Nephron (organoid): ENCODE measurements at regions not wholly inside any gene's neighbourhood (a gene's known extent, or its start where the extent isn't known, plus 50 kb on each side); places are given as distances from the start of the nearest gene placed in this dataset.

Experiments used
- H3K27ac Mint-ChIP-seq, 3 experiments: 2 replicates each; pipeline ENCODE4 v1.8.0; 2020; ENCODE audit warnings: mixed read lengths in 3 of 3, mild to moderate bottlenecking in 2 of 3, moderate library complexity in 1 of 3
- H3K27me3 Mint-ChIP-seq: 2 replicates; pipeline ENCODE4 v1.8.0; 2021; ENCODE audit warnings: low read depth, mild to moderate bottlenecking, moderate library complexity, mixed read lengths
- H3K36me3 Mint-ChIP-seq: 2 replicates; pipeline ENCODE4 v1.8.0; 2020; ENCODE audit warnings: low read depth, mixed read lengths
- H3K4me1 Mint-ChIP-seq: 2 replicates; pipeline ENCODE4 v1.8.0; 2020; ENCODE audit warnings: mixed read lengths
- H3K4me3 Mint-ChIP-seq, 3 experiments: 2 replicates each; pipeline ENCODE4 v1.8.0; 2020; ENCODE audit warnings: mild to moderate bottlenecking in 3 of 3, mixed read lengths in 3 of 3, moderate library complexity in 2 of 3
- H3K9me3 Mint-ChIP-seq: 2 replicates; pipeline ENCODE4 v1.8.0; 2020; ENCODE audit warnings: mixed read lengths
- CTCF ChIP-seq, 3 experiments: fragments of 200-600 bp; sonication (generic); IDR thresholded peaks; one replicate each; pipeline ENCODE4 v1.5.0; 2021; ENCODE audit warnings: antibody characterized with exemption in 3 of 3; ENCODE audit not compliant: unreplicated experiment in 3 of 3

- TF ChIP-seq CTCF (IDR thresholded peaks at IDR 0.05; ENCODE audit: unreplicated experiment in 3 of 3) = no peak
- H3K36me3 Mint-ChIP-seq = no peaks in the 10 kb centered on the region
- peaks cover 11% of the 10 kb centered on the region for H3K4me1 Mint-ChIP-seq
- H3K27ac Mint-ChIP-seq = no peak overlapping the region
- no peak overlapping the region for H3K4me3 Mint-ChIP-seq
- H3K27me3 Mint-ChIP-seq = no peaks in the 10 kb centered on the region
- H3K9me3 Mint-ChIP-seq = no peaks in the 10 kb centered on the region
These were observed 461.7 kb upstream of the TENM4 start for GRCh38 chr11:79902493-79902892.

GRCh38 chr11:79897896-79898295 lies 457.1 kb upstream of the TENM4 start:
- TF ChIP-seq CTCF (IDR thresholded peaks at IDR 0.05; ENCODE audit: unreplicated experiment in 3 of 3) = no peak
- Mint-ChIP-seq H3K27ac (no peak overlapping the region), H3K36me3 (no peaks in the 10 kb centered on the region), H3K4me3 (no peak overlapping the region), H3K27me3 (no peaks in the 10 kb centered on the region), H3K9me3 (no peaks in the 10 kb centered on the region), H3K4me1 (peaks cover 25% of the 10 kb centered on the region)

- peaks cover 25% of the 10 kb centered on the region for H3K4me1 Mint-ChIP-seq
- H3K27ac Mint-ChIP-seq = peak overlapping the region in 1 of 3 experiments; percentile 42
- no peak for TF ChIP-seq CTCF (IDR thresholded peaks at IDR 0.05; ENCODE audit: unreplicated experiment in 3 of 3)
- H3K4me3 Mint-ChIP-seq = no peak overlapping the region
- no peaks in the 10 kb centered on the region for H3K36me3 Mint-ChIP-seq
- no peaks in the 10 kb centered on the region for H3K9me3 Mint-ChIP-seq
- no peaks in the 10 kb centered on the region for H3K27me3 Mint-ChIP-seq
These were observed 455.4 kb upstream of the TENM4 start for GRCh38 chr11:79896258-79896657.

GRCh38 chr11:79894111-79894510 lies 453.3 kb upstream of the TENM4 start:
- no peaks in the 10 kb centered on the region for H3K36me3 Mint-ChIP-seq
- H3K27ac Mint-ChIP-seq = no peak overlapping the region
- H3K27me3 Mint-ChIP-seq = no peaks in the 10 kb centered on the region
- H3K4me1 Mint-ChIP-seq = peaks cover 21% of the 10 kb centered on the region
- H3K4me3 Mint-ChIP-seq = no peak overlapping the region
- no peaks in the 10 kb centered on the region for H3K9me3 Mint-ChIP-seq
- no peak for TF ChIP-seq CTCF (IDR thresholded peaks at IDR 0.05; ENCODE audit: unreplicated experiment in 3 of 3)

GRCh38 chr11:79890272-79890671 lies 449.4 kb upstream of the TENM4 start:
- TF ChIP-seq CTCF (IDR thresholded peaks at IDR 0.05; ENCODE audit: unreplicated experiment in 3 of 3) = no peak
- Mint-ChIP-seq H3K4me3 (no peak overlapping the region), H3K36me3 (no peaks in the 10 kb centered on the region), H3K9me3 (no peaks in the 10 kb centered on the region), H3K4me1 (no peaks in the 10 kb centered on the region), H3K27ac (no peak overlapping the region), H3K27me3 (peaks cover 2% of the 10 kb centered on the region)

GRCh38 chr11:79864882-79865281 lies 424.1 kb upstream of the TENM4 start:
- peaks cover 11% of the 10 kb centered on the region for H3K9me3 Mint-ChIP-seq
- no peaks in the 10 kb centered on the region for H3K4me1 Mint-ChIP-seq
- no peak overlapping the region for H3K27ac Mint-ChIP-seq
- TF ChIP-seq CTCF (IDR thresholded peaks at IDR 0.05; ENCODE audit: unreplicated experiment in 3 of 3) = no peak
- H3K36me3 Mint-ChIP-seq = no peaks in the 10 kb centered on the region
- H3K27me3 Mint-ChIP-seq = peaks cover 7% of the 10 kb centered on the region
- no peak overlapping the region for H3K4me3 Mint-ChIP-seq
